PFSK-1 (cell line): ENCODE measurements at regions not wholly inside any gene's neighbourhood (a gene's known extent, or its start where the extent isn't known, plus 50 kb on each side); places are given as distances from the start of the nearest gene placed in this dataset.

Experiments
- FOXP2 ChIP-seq: optimal IDR thresholded peaks from 2 replicates; pipeline ENCODE3; 2011; ENCODE audit warnings: borderline replicate concordance, control low read depth, inconsistent platforms; ENCODE audit not compliant: insufficient read depth; ENCODE audit errors: extremely low read length, extremely low read depth
- POLR2AphosphoS5 ChIP-seq: IDR thresholded peaks from 2 replicates; pipeline ENCODE4 v1.6.1; 2012; ENCODE audit warnings: low read depth, mild to moderate bottlenecking, control low read depth, low read length, moderate library complexity
- REST ChIP-seq, 2 experiments: IDR thresholded peaks; 2 replicates each; pipeline versions ENCODE4 v1.6.1 to v1.8.0; 2011 to 2012; ENCODE audit warnings: low read depth in 2 of 2, low read length in 2 of 2, control low read depth in 1 of 2, inconsistent platforms in 1 of 2, mild to moderate bottlenecking in 1 of 2, moderate library complexity in 1 of 2; ENCODE audit not compliant: insufficient read depth in 1 of 2
- SIN3A ChIP-seq: IDR thresholded peaks from 2 replicates; pipeline ENCODE4 v1.6.1; 2012; ENCODE audit warnings: mild to moderate bottlenecking, low read length, moderate library complexity, borderline replicate concordance; ENCODE audit not compliant: insufficient read depth
- TAF1 ChIP-seq: IDR thresholded peaks from 2 replicates; pipeline ENCODE4 v1.6.1; 2012; ENCODE audit warnings: low read length, control low read depth, borderline replicate concordance; ENCODE audit not compliant: insufficient read depth

DNA sequence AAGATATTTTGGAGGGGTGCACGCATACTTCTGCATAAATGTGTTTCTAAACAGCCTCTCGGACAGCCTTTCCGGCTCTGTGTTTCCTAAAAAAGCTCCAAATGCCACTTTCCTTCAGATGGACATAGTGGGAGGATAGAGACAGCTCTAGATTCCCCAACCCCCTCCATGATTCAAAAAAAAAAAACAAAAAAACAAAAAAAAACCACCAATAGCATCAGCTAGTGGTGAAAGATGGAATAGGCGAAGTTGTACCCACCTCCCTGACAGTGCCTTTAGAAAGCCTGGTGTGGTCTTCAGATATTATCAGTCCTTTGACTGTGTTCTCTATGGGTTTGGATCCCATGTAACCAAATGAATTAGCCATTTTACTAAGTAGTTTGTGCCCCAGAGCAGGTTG is 94.1 kb downstream of the PHETA1 start:
- TF ChIP-seq REST (IDR thresholded peaks at IDR 0.05; ENCODE audit: insufficient read depth in 1 of 2, low read depth in 2 of 2, low read length in 2 of 2), result no peak
- no peak for TF ChIP-seq POLR2AphosphoS5
- no peak for TF ChIP-seq SIN3A
- no peak for TF ChIP-seq TAF1
- no peak for TF ChIP-seq FOXP2
